T-cell (primary cell): ENCODE measurements at regions not wholly inside any gene's neighbourhood (a gene's known extent, or its start where the extent isn't known, plus 50 kb on each side); places are given as distances from the start of the nearest gene placed in this dataset.
"Not testable (repeated sequence)": the region's sequence is repeated elsewhere in the genome, so short reads cannot be mapped to it uniquely, and the experiment has no call there.

Experiments
- ATAC-seq, 4 experiments: fragments of 200-7000 bp in 3 of 4; fragments of 150-1000 bp in 1 of 4; cut with Tn5 transposase; replicated peaks in 1 of 4; 1 replicate in 3 of 4; 2 replicates in 1 of 4; pipeline ENCODE4 v1.10.0; 2021; ENCODE audit warnings: moderate library complexity in 3 of 4, mild to moderate bottlenecking in 2 of 4, moderate number of reproducible peaks in 1 of 4
- CTCF ChIA-PET, 2 donors: fragments of 300-600 bp; sonication (Branson Sonifier 250); formaldehyde crosslinking; loops; one replicate each; lab custom pipeline; 2022; ENCODE audit warnings: antibody characterized with exemption in 2 of 2; lab: Charles Lee
- POLR2A ChIA-PET, 2 donors: fragments of 300-600 bp; sonication (Branson Sonifier 250); formaldehyde crosslinking; loops; one replicate each; lab custom pipeline; 2022; ENCODE audit warnings: antibody characterized with exemption in 2 of 2; lab: Charles Lee
- DNase-seq, 35 experiments: peaks; one replicate each; pipeline versions ENCODE4 v3.0.0 to v3.0.0-alpha.2; 2013 to 2023
- H3K27ac ChIP-seq: one replicate; pipeline ENCODE4 v1.5.1; 2013; ENCODE audit warnings: low read length
- H3K27me3 ChIP-seq, 2 experiments: replicated peaks in 1 of 2; 1 replicate in 1 of 2; 2 replicates in 1 of 2; pipeline versions ENCODE4 v1.6.1 to v1.7.0; 2013; ENCODE audit warnings: low read length in 1 of 2, mixed read lengths in 1 of 2; ENCODE audit not compliant: control insufficient read depth in 2 of 2, insufficient read depth in 2 of 2; ENCODE audit errors: extremely low read depth in 1 of 2
- H3K36me3 ChIP-seq, 2 donors: 1 replicate in 1 of 2; 2 replicates in 1 of 2; pipeline versions ENCODE4 v1.6.1 to v1.7.0; 2013; ENCODE audit warnings: low read length in 1 of 2; ENCODE audit not compliant: control insufficient read depth in 2 of 2, insufficient read depth in 1 of 2; ENCODE audit errors: extremely low read depth in 1 of 2
- H3K4me1 ChIP-seq, 2 experiments: 1 replicate in 1 of 2; 2 replicates in 1 of 2; pipeline versions ENCODE4 v1.6.1 to v1.7.0; 2013; ENCODE audit warnings: low read length in 2 of 2, mixed read lengths in 1 of 2; ENCODE audit not compliant: insufficient read depth in 2 of 2, control insufficient read depth in 1 of 2; ENCODE audit errors: extremely low read depth in 1 of 2
- H3K4me3 ChIP-seq, 2 donors: 1 replicate in 1 of 2; 2 replicates in 1 of 2; pipeline versions ENCODE4 v1.5.1 to v1.7.0; 2013; ENCODE audit warnings: mild to moderate bottlenecking in 2 of 2, low read length in 1 of 2, moderate library complexity in 1 of 2; ENCODE audit not compliant: control insufficient read depth in 1 of 2; ENCODE audit errors: extremely low read depth in 1 of 2
- H3K9me3 ChIP-seq: 2 replicates; pipeline ENCODE4 v1.7.0; 2013
- H3K27ac Mint-ChIP-seq, 2 donors: one replicate each; pipeline ENCODE4 v1.8.0; 2020 to 2021; ENCODE audit warnings: mild to moderate bottlenecking in 2 of 2, mixed read lengths in 2 of 2
- H3K27me3 Mint-ChIP-seq, 2 donors: one replicate each; pipeline ENCODE4 v1.8.0; 2021 to 2022; ENCODE audit warnings: mixed read lengths in 2 of 2
- H3K36me3 Mint-ChIP-seq: one replicate; pipeline ENCODE4 v1.8.0; 2021; ENCODE audit warnings: mixed read lengths
- H3K4me1 Mint-ChIP-seq, 3 donors: one replicate each; pipeline ENCODE4 v1.8.0; 2020 to 2022; ENCODE audit warnings: mixed read lengths in 3 of 3, mild to moderate bottlenecking in 1 of 3
- H3K4me3 Mint-ChIP-seq, 3 donors: one replicate each; pipeline ENCODE4 v1.8.0; 2020 to 2022; ENCODE audit warnings: mild to moderate bottlenecking in 3 of 3, mixed read lengths in 3 of 3, moderate library complexity in 3 of 3
- H3K9me3 Mint-ChIP-seq, 3 donors: one replicate each; pipeline ENCODE4 v1.8.0; 2020 to 2022; ENCODE audit warnings: mixed read lengths in 3 of 3
- WGBS: methylation state at CpG from one replicate; pipeline ENCODE4 v1.1.5; 2013; ENCODE audit warnings: missing lambda C conversion rate; ENCODE audit not compliant: insufficient coverage; 5-methylcytosine and 5-hydroxymethylcytosine counted together

DNA sequence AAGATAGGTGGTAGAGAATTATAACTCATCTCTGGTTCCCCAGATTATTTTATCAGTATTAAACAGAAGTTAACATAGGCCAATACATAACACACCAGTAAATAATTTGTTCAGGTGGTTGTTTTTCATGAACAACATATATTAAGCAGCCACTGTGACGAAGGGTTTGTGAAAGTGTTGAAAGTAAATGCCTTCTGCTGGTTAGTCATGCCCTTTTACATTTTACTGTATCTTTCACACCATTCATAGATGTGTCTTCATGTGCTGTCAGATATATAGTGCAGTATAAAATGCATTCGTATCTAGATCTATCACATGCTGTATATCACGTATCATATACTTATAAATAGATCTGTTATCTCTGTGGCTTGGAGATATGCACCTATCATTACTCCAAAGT is 66.1 kb upstream of the POTED start:
- H3K27me3 Mint-ChIP-seq, H3K36me3 ChIP-seq, H3K27me3 ChIP-seq, H3K4me3 ChIP-seq, DNase-seq, H3K36me3 Mint-ChIP-seq, CTCF ChIA-PET, H3K9me3 ChIP-seq, H3K4me1 ChIP-seq, H3K27ac Mint-ChIP-seq, ATAC-seq, H3K4me3 Mint-ChIP-seq, POLR2A ChIA-PET, H3K27ac ChIP-seq: not testable (repeated sequence)
- peaks cover 17 to 24% (median 20%) of the 10 kb centered on the region in 3 donors for H3K4me1 Mint-ChIP-seq
- WGBS: no CpG with 5 or more reads among the region's 3 CpGs
- H3K9me3 Mint-ChIP-seq: peaks cover 0 to 14% (median 10%) of the 10 kb centered on the region in 3 donors

DNA sequence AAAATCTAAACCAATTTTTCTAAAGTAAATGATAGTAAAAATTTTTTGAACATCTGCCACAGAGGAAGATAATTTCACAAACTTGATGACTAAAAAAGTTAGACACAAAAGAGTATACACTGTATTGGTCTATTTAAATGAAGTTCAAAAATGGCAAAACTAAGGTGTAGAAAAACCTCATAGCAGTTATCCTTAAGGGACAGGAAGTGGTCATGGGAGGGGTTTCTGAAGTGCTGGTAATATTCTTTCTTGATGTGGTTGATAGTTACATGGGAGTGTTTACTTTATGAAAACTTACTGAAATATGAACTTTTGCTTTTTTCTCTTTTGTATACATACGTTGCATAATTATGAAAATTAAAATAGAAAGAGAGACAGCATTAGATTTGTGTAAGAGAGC is 64.1 kb upstream of the POTED start:
- ATAC-seq: peak; percentile 81 to 99 (median 97)
- CTCF ChIA-PET, H3K36me3 ChIP-seq, H3K4me3 ChIP-seq, POLR2A ChIA-PET, H3K9me3 ChIP-seq, DNase-seq, H3K4me1 ChIP-seq, H3K27ac ChIP-seq, H3K27me3 ChIP-seq, H3K27me3 Mint-ChIP-seq, H3K9me3 Mint-ChIP-seq, H3K36me3 Mint-ChIP-seq: not testable (repeated sequence)
- no CpG with 5 or more reads among the region's 1 CpG for WGBS
- H3K27ac Mint-ChIP-seq: peak overlapping the region in 1 of 2 donors; percentile 44
- peaks cover 19 to 30% (median 22%) of the 10 kb centered on the region in 3 donors for H3K4me1 Mint-ChIP-seq
- peak overlapping the region in 1 of 3 donors; percentile 27 for H3K4me3 Mint-ChIP-seq
